Stimulated activated CD4-positive, alpha-beta T cell treated with anti-CD3 and anti-CD28 coated beads, Interleukin-15, amount 100 ng/mL, for 1 hour (primary cell): ENCODE measurements at regions not wholly inside any gene's neighbourhood (a gene's known extent, or its start where the extent isn't known, plus 50 kb on each side); places are given as distances from the start of the nearest gene placed in this dataset.

Experiments
- DNase-seq, 2 donors: peaks; one replicate each; pipeline ENCODE4 v3.0.0-alpha.2; 2020; ENCODE audit warnings: low read depth in 1 of 2, low spot score in 1 of 2

DNA sequence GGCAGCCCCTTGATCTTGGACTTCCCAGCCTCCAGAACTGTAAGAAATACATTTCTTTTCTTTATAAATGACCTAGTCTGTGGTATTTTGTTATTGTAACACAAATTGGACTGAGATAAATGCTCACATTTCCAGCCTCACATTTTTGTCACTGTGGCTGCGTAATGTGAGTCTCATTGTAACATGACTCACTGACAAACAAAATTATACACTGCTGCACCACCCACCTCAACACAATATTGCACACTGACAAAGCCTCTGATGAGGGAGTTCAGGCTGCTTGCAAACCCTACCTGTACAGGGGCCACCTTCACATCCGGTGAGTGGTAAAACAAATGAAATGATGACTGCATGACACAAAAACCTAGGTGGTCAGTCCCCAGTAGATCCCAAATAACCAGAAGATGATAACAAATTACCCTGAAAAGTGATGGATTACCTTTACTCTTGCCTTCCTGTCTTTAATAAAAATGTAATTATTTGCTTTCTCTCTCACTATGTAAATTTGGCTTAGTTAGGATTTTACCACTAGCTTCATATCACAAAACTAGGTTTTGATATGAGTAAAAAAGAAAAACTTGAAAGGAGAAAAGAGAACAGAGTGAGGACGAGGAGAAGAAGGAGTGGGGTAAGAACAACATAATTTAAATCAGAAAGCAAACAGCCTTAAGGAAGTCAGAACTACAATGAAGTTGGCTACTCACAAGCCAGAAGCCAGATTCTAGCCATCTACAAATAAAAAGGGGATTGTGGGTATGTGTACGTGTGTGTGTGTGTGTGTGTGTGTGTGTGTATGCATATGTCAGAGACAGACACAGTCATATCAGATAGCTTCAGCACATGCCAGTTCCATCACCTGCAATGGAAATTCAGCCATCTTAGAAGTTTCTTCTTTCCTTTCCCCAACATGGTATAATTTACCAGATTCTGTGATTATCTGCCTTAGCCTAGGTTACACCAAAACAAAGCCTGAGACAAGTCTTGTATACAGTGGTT, 53.4 kb upstream of the SESN3 start:
- no peak for DNase-seq

DNA sequence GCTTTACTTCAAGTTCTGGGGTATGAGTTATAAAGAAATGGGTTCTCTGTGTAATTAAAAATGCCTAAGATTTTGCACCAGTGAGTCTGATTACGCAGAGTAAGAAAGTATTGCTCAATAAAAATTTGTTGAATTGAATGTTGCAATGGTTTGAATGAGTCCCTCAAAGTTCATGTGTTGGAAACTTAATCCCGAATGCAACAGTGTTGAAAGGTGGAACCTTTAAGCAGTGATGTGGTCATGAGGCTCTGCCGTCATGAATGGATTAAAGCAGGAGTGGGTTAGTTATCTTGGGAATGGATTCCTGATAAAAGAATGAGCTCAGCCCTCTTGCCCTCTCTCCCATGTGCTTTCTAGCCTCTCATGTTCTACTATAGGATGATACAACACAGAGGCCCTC, 52.6 kb upstream of the SESN3 start:
- DNase-seq, result no peak

DNA sequence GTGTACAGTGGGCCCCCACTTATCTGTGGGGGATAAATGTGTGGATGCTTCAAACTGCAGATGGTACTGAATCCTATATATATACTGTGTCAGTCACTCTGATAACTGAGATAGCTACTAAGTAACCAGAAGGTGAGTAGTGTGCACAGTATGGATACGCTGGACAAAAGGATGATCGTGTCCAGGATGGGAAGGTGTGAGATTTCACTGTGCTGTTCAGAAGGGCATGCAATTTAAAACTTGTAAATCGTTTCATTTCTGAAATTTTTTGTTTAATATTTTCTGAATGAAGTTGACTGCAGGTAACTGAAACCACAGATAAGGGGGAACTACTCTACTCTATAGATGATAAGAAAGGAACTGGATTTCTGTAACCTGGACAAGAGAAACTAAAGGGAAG, 52.1 kb upstream of the SESN3 start:
- no peak for DNase-seq

DNA sequence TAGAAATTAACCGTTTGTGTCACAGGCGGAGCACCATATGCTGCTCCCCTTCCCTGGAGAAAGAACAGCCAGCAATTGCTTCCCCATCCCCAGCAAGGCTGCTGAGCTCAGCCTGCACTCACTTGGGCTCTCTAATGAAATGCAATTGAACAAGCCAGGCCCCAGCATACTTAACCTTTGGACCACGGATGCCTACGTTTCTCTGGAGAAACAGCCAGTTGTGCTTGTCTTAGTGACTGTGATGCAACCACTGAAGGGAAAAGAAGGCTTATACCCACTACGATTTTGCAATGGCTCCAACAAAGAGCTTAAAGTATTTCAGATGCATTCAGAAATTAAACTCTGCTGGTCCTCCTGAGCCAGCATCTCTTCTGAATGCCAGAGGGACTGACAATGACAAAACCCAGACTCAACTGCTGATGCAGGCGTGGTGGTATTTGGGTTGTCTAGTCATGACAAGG, 51.3 kb upstream of the SESN3 start:
- DNase-seq, result no peak
